HFFc6 (cell line): ENCODE measurements at regions not wholly inside any gene's neighbourhood (a gene's known extent, or its start where the extent isn't known, plus 50 kb on each side); places are given as distances from the start of the nearest gene placed in this dataset.

ENCODE experiments used
- DNase-seq: peaks from one replicate; pipeline ENCODE4 v3.0.0-alpha.2; 2018
- H3K27ac Mint-ChIP-seq: 2 replicates; pipeline ENCODE4 v1.8.0; 2020; ENCODE audit warnings: mild to moderate bottlenecking, mixed read lengths
- H3K27me3 Mint-ChIP-seq: 2 replicates; pipeline ENCODE4 v1.8.0; 2021; ENCODE audit warnings: mild to moderate bottlenecking, moderate library complexity, mixed read lengths; ENCODE audit not compliant: insufficient read depth
- H3K36me3 Mint-ChIP-seq: 2 replicates; pipeline ENCODE4 v1.8.0; 2021; ENCODE audit warnings: low read depth, mixed read lengths
- H3K4me1 Mint-ChIP-seq: 2 replicates; pipeline ENCODE4 v1.8.0; 2020; ENCODE audit warnings: low read depth, mixed read lengths
- H3K4me3 Mint-ChIP-seq: 2 replicates; pipeline ENCODE4 v1.8.0; 2020; ENCODE audit warnings: mild to moderate bottlenecking, moderate library complexity, mixed read lengths
- H3K9me3 Mint-ChIP-seq: 2 replicates; pipeline ENCODE4 v1.8.0; 2020; ENCODE audit warnings: mild to moderate bottlenecking, mixed read lengths
- CTCF ChIP-seq: fragments of 200-600 bp; sonication (generic); IDR thresholded peaks from 2 replicates; pipeline ENCODE4 v1.5.0; 2021; ENCODE audit warnings: antibody characterized with exemption, mild to moderate bottlenecking

- peaks cover 8% of the 10 kb centered on the region for H3K27me3 Mint-ChIP-seq
- no peaks in the 10 kb centered on the region for H3K9me3 Mint-ChIP-seq
- no peak for DNase-seq
- no peak overlapping the region for H3K4me3 Mint-ChIP-seq
- no peaks in the 10 kb centered on the region for H3K4me1 Mint-ChIP-seq
- H3K36me3 Mint-ChIP-seq = no peaks in the 10 kb centered on the region
- no peak for TF ChIP-seq CTCF
- H3K27ac Mint-ChIP-seq = no peak overlapping the region
Measured at GRCh38 chr9:109716631-109717030, 63.4 kb upstream of the PALM2AKAP2 start.

GRCh38 chr9:109717342-109717741 lies 62.7 kb upstream of the PALM2AKAP2 start:
- no peak overlapping the region for H3K4me3 Mint-ChIP-seq
- no peaks in the 10 kb centered on the region for H3K9me3 Mint-ChIP-seq
- DNase-seq = no peak
- no peak overlapping the region for H3K27ac Mint-ChIP-seq
- H3K36me3 Mint-ChIP-seq = no peaks in the 10 kb centered on the region
- H3K27me3 Mint-ChIP-seq = peaks cover 8% of the 10 kb centered on the region
- H3K4me1 Mint-ChIP-seq = no peaks in the 10 kb centered on the region
- TF ChIP-seq CTCF = no peak

- H3K9me3 Mint-ChIP-seq = no peaks in the 10 kb centered on the region
- H3K36me3 Mint-ChIP-seq = no peaks in the 10 kb centered on the region
- H3K4me3 Mint-ChIP-seq = no peak overlapping the region
- TF ChIP-seq CTCF = no peak
- DNase-seq = no peak
- H3K4me1 Mint-ChIP-seq = no peaks in the 10 kb centered on the region
- no peak overlapping the region for H3K27ac Mint-ChIP-seq
- peaks cover 8% of the 10 kb centered on the region for H3K27me3 Mint-ChIP-seq
Measured at GRCh38 chr9:109718861-109719260, 61.1 kb upstream of the PALM2AKAP2 start.

GRCh38 chr9:109721001-109721400 lies 59.0 kb upstream of the PALM2AKAP2 start:
- Mint-ChIP-seq H3K4me3 (no peak overlapping the region), H3K36me3 (no peaks in the 10 kb centered on the region), H3K9me3 (no peaks in the 10 kb centered on the region), H3K4me1 (no peaks in the 10 kb centered on the region), H3K27me3 (peaks cover 3% of the 10 kb centered on the region), H3K27ac (no peak overlapping the region)
- DNase-seq = no peak
- TF ChIP-seq CTCF = no peak

- Mint-ChIP-seq H3K4me1 (no peaks in the 10 kb centered on the region), H3K4me3 (no peak overlapping the region), H3K9me3 (no peaks in the 10 kb centered on the region), H3K36me3 (no peaks in the 10 kb centered on the region), H3K27ac (no peak overlapping the region), H3K27me3 (peaks cover 3% of the 10 kb centered on the region)
- no peak for TF ChIP-seq CTCF
- DNase-seq = no peak
Measured at GRCh38 chr9:109722007-109722406, 58.0 kb upstream of the PALM2AKAP2 start.

GRCh38 chr9:109723781-109724180 lies 56.2 kb upstream of the PALM2AKAP2 start:
- no peak for TF ChIP-seq CTCF
- Mint-ChIP-seq H3K4me3 (no peak overlapping the region), H3K27me3 (peaks cover 3% of the 10 kb centered on the region), H3K4me1 (peaks cover under 1% of the 10 kb centered on the region; the same call in 1 of the 2 replicates), H3K27ac (no peak overlapping the region), H3K9me3 (no peaks in the 10 kb centered on the region), H3K36me3 (no peaks in the 10 kb centered on the region)
- DNase-seq = no peak
